ENCODE measurements at regions not wholly inside any gene's neighbourhood (a gene's known extent, or its start where the extent isn't known, plus 50 kb on each side); places are given as distances from the start of the nearest gene placed in this dataset.
"Not testable (repeated sequence)": the region's sequence is repeated elsewhere in the genome, so short reads cannot be mapped to it uniquely, and the experiment has no call there.

DNA sequence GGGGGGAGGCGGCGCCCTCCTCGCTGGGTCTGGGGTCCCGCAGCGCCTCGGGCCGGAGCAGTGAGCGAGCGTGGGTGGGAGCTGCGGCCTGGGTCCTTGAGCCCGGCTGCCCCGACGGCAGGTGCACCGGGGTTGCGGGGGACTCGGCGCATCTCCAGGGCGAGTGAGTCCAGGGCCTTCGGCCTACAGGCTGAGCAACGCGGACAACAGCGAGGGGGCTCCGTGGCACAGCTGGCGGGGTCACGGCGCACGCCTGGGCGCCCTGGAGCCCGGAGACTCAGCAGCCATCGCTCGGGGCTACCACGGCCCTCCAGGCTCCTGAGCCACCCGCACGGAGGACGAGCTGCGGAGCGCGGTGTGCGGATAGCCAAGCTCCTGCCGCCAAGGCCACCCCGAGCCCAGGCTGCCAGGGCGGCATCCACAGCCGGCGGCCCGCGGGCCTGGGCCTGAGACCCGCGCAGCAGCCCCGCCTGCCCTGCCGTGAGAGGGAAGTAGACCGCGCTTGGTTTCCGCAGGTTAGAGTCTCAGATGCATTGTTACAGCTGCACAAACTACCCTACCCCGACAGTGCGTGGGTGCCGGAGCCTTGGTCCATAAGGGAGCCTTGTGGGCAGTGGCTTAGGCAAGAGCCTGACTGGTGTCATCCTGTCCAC is 253.9 kb upstream of the SGCG start:
- Histone ChIP-seq H3K27me3 (ENCODE audit: insufficient read depth, low read length) (no peaks in the 10 kb centered on the region), H2AFZ (ENCODE audit: low read depth, low read length) (no peak overlapping the region), H3K4me1 (ENCODE audit: insufficient read depth, low read length) (no peaks in the 10 kb centered on the region), H3K4me3 (ENCODE audit: low read length) (no peak overlapping the region), H3K36me3 (ENCODE audit: insufficient read depth, low read length) (no peaks in the 10 kb centered on the region), H3K9me3 (ENCODE audit: low read length) (peaks cover 2% of the 10 kb centered on the region)

DNA sequence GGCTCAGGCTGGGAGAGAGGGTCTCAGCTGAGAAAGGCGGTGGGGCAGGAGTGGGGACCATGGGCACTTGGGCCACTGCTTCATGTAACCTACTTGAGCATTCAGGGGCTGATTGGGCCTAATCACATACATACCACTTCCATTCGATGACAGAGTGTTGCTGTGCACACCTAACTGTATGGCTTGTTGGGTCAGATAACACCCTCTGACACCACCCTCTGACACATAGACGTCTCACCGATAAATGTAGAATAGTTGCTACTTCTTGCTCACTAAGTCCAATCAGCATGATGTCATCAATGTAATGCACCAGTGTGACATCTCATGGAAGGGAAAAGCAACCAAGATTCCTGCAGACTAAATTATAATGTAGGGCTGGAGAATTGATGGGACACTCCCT is 252.9 kb upstream of the SGCG start:
- not testable (repeated sequence) for H3K4me3 ChIP-seq (ENCODE audit: low read length); H3K27me3 ChIP-seq (ENCODE audit: insufficient read depth, low read length); H3K4me1 ChIP-seq (ENCODE audit: insufficient read depth, low read length)

DNA sequence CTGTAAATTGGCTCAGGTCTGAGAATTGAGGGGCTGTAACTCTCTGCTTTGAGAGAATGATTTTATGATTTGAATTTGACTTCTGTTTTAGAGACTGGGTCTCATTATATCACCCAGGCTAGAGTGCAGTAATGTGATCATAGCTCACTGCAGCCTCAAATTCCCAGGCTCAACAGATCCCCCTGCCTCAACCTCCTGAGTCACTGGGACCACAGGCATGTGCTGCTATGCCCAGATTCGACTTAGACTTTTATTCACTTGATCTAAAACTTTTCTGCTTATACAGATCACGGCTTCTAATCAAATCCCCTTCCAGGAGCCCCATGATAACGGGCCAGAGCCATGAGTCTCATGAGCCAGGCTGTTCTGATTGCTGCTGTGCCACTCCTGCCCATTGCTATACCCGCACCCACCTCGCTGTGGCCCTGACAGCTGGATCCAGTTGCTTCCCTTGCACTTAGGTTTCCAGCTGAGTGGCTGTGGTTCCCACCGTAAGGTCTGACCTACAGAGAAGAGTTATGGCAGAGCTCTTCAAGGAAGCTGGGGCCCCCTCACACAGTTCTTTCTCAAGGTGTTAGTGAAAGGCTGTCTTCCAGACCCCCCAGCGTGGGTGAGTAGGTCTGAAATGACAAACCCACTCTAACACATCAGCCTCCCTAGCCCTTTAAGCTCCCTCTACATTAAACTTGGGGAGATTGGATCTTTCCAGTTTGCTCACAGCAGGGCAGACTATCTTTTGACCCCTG is 251.2 kb upstream of the SGCG start:
- Histone ChIP-seq H3K4me1 (ENCODE audit: insufficient read depth, low read length) (no peaks in the 10 kb centered on the region), H3K9me3 (ENCODE audit: low read length) (peaks cover 5% of the 10 kb centered on the region), H3K27me3 (ENCODE audit: insufficient read depth, low read length) (no peaks in the 10 kb centered on the region), H3K4me3 (ENCODE audit: low read length) (no peak overlapping the region), H2AFZ (ENCODE audit: low read depth, low read length) (no peak overlapping the region), H3K36me3 (ENCODE audit: insufficient read depth, low read length) (no peaks in the 10 kb centered on the region)

More for the DNA sequence above, 252.9 kb upstream of the SGCG start:
- not testable (repeated sequence) for H3K9me3 ChIP-seq (ENCODE audit: low read length); H2AFZ ChIP-seq (ENCODE audit: low read depth, low read length); H3K36me3 ChIP-seq (ENCODE audit: insufficient read depth, low read length)

DNA sequence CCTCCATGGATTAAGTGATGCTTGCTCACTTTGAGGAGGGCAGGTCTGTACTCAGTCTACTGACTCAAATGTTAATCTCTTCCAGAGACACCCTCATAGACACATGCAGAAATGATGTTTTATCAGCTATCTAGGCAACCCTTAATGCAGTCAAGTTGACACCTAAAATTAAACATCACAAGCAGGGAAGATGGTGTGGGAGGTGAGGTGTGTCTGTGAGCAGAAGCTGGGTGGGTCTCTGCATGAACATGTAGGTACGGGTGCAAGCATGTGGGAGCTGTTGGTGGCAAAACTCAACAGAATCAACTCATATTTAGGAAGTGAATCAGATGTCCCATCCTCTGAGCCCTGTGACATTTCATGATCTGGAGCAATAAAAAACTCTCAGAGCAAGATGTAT is 249.2 kb upstream of the SGCG start:
- H3K4me3 ChIP-seq (ENCODE audit: low read length) = no peak overlapping the region
- H2AFZ ChIP-seq (ENCODE audit: low read depth, low read length) = no peak overlapping the region
- no peaks in the 10 kb centered on the region for H3K27me3 ChIP-seq (ENCODE audit: insufficient read depth, low read length)
- no peaks in the 10 kb centered on the region for H3K36me3 ChIP-seq (ENCODE audit: insufficient read depth, low read length)
- no peaks in the 10 kb centered on the region for H3K4me1 ChIP-seq (ENCODE audit: insufficient read depth, low read length)
- H3K9me3 ChIP-seq (ENCODE audit: low read length) = peaks cover 3% of the 10 kb centered on the region

DNA sequence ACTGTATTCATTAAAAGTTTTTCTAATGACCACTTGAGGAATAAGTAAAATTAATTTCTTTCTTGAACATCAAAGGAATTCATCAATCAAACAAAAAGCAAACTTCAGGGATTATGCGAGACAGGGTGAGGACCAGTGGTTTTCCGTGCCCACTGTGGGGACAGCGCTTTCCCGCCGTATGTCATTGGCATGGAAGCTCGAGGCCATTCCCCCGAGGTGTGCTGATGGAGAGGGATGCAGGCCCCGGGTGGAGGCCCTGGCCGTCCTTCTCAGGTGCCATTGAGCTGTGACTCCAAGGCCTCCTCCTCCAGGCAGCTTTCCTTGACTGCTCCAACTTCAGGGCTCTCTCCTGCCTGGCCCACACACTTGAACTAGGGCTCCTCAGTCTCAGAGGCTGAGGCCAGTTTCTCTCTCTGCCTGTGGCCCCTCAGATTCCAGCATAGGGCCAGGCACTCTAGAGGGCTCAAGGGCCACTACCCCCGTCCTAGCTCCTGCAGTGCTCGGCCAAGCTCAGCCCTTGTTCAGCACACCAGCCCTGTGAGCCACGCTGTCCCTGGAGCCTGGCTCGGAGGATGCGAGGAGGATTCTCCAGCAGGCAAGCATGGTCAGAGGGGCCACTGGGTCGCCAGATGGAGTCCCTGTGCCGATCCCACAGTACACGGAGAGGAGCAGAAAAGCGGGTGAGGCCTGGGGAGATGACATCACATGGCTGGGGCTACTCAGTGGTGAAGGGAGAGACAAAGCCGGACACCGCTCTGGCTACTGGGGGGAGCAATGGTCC is 248.0 kb upstream of the SGCG start:
- not testable (repeated sequence) for H2AFZ ChIP-seq (ENCODE audit: low read depth, low read length); H3K4me3 ChIP-seq (ENCODE audit: low read length); H3K36me3 ChIP-seq (ENCODE audit: insufficient read depth, low read length); H3K27me3 ChIP-seq (ENCODE audit: insufficient read depth, low read length); H3K9me3 ChIP-seq (ENCODE audit: low read length); H3K4me1 ChIP-seq (ENCODE audit: insufficient read depth, low read length)

DNA sequence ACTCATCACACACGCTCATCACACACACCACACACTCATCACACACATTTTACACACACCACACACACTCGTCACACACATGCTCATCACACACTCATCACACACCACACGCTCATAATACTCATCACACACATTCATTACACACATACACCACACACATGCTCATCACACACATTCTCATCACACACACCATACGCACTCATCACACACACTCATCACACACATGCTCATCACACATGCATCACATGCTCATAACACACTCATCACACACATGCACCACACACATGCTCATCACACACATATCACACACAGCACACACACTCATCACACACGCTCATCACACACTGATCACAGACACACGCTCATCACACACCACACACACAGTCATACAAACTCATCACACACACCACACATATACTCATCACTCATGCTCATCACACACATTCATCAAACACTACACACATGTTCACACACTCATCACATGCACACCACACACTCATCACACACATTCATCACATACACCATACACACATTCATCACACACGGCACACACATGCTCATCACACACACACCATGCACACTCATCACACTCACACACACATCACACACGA is 247.1 kb upstream of the SGCG start:
- no peaks in the 10 kb centered on the region for H3K4me1 ChIP-seq (ENCODE audit: insufficient read depth, low read length)
- peaks cover 3% of the 10 kb centered on the region for H3K9me3 ChIP-seq (ENCODE audit: low read length)
- H3K4me3 ChIP-seq (ENCODE audit: low read length) = no peak overlapping the region

DNA sequence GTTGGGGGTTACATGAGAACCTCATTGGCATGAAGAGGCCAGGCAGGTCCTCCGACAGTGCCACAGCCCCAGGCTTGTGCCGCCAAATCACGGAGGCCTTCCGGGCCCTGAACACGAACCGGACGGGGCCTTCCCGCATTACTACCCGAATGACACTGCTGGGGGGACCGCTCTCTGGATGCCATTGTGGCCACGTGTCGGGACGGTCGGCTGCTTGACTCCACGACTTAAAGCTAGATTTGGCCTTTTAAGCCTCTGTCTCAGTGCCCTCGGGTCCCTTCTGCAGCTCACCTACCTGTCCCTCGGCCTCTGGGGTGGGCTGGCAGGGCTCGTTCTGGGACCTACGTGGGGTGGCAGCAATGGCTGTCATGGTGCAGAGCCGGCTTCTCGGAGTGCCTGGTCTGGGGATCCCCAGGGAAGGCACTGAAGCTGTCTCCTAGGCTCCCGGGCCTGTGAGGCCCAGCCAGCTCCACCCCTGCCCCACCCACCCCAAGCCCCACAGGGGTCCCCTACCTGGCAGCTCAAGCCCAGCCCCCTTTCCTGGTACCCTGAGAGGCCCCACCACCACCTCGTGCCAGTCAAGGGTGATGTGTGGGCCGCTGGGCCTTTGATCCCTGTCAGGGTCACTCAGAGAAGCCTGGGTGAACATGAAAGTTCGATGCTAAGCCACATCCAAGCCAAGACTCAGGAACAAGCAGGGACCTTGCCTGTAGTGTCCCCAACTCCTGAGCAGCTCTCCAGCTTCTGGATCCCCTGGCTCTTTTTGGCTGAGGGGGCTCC is 245.8 kb upstream of the SGCG start:
- peaks cover 3% of the 10 kb centered on the region for H3K9me3 ChIP-seq (ENCODE audit: low read length)
- no peak overlapping the region for H3K4me3 ChIP-seq (ENCODE audit: low read length)
- no peaks in the 10 kb centered on the region for H3K27me3 ChIP-seq (ENCODE audit: insufficient read depth, low read length)
- H3K36me3 ChIP-seq (ENCODE audit: insufficient read depth, low read length) = no peaks in the 10 kb centered on the region
- no peak overlapping the region for H2AFZ ChIP-seq (ENCODE audit: low read depth, low read length)
- H3K4me1 ChIP-seq (ENCODE audit: insufficient read depth, low read length) = no peaks in the 10 kb centered on the region

More for the DNA sequence above, 247.1 kb upstream of the SGCG start:
- H3K36me3 ChIP-seq (ENCODE audit: insufficient read depth, low read length) = no peaks in the 10 kb centered on the region
- no peak overlapping the region for H2AFZ ChIP-seq (ENCODE audit: low read depth, low read length)
- no peaks in the 10 kb centered on the region for H3K27me3 ChIP-seq (ENCODE audit: insufficient read depth, low read length)

DNA sequence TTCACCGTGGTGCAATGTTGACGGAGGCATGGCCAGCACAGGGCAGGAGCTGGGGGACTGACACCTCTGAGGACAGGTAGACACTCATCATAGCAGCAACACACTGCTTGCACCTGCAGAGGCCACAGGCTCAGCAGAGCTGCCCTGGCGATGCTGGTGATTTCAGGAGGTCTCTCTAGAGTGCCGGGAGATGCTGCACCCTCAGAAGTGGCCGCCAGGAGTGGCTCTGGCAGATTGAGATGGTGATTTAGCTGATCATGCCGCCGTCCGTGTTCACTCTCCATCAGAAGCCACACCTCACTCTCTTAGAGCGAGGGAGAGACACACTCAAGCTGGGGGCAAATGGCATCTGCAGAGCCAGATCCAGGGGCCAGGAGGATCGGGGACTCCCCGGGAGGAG is 244.6 kb upstream of the SGCG start:
- Histone ChIP-seq H3K9me3 (ENCODE audit: low read length) (peaks cover 3% of the 10 kb centered on the region), H3K4me3 (ENCODE audit: low read length) (no peak overlapping the region), H3K4me1 (ENCODE audit: insufficient read depth, low read length) (no peaks in the 10 kb centered on the region), H2AFZ (ENCODE audit: low read depth, low read length) (no peak overlapping the region), H3K27me3 (ENCODE audit: insufficient read depth, low read length) (no peaks in the 10 kb centered on the region), H3K36me3 (ENCODE audit: insufficient read depth, low read length) (no peaks in the 10 kb centered on the region)

DNA sequence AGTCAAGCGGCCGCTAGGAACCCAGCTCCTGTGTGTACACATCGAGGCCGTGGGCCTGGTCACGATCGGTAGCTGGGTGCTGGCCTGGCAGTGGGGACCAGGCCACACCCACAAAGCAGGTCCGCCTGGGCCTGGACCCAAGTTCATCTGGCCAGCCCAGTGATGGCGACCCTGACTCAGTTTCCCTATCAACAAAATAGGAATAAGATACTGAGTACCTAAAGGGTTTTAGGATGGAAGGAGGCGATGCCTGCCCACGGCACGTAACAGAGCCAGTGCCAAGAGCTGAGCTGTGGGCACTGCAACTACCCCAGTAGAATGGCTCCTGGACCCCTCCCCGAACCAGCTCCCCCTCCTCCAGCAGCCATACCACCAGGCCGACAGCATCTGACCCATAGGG is 243.5 kb upstream of the SGCG start:
- no peak overlapping the region for H3K4me3 ChIP-seq (ENCODE audit: low read length)
- no peaks in the 10 kb centered on the region for H3K36me3 ChIP-seq (ENCODE audit: insufficient read depth, low read length)
- no peak overlapping the region for H2AFZ ChIP-seq (ENCODE audit: low read depth, low read length)
- H3K9me3 ChIP-seq (ENCODE audit: low read length) = peaks cover 3% of the 10 kb centered on the region
- no peaks in the 10 kb centered on the region for H3K4me1 ChIP-seq (ENCODE audit: insufficient read depth, low read length)
- no peaks in the 10 kb centered on the region for H3K27me3 ChIP-seq (ENCODE audit: insufficient read depth, low read length)

DNA sequence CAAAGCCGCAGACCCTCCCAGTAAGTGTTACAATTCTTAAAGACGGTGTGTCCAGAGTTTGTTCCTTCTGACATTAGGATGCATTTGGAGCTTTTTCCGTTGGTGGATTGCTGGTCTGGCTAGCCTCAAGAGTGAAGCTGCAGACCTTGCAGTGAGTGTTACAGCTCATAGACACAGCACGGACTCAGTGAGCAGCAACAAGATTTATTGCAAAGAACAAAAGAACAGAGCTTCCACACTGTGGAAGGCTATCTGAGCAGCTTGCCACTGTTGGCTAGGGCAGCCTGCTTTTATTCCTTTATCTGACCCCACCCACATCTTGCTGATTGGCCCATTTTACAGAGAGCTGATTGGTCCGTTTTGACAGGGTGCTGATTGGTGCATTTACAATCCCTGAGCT is 242.8 kb upstream of the SGCG start:
- Histone ChIP-seq H3K4me3 (ENCODE audit: low read length) (no peak overlapping the region), H3K36me3 (ENCODE audit: insufficient read depth, low read length) (no peaks in the 10 kb centered on the region), H2AFZ (ENCODE audit: low read depth, low read length) (no peak overlapping the region), H3K9me3 (ENCODE audit: low read length) (peaks cover 3% of the 10 kb centered on the region), H3K4me1 (ENCODE audit: insufficient read depth, low read length) (no peaks in the 10 kb centered on the region), H3K27me3 (ENCODE audit: insufficient read depth, low read length) (no peaks in the 10 kb centered on the region)

DNA sequence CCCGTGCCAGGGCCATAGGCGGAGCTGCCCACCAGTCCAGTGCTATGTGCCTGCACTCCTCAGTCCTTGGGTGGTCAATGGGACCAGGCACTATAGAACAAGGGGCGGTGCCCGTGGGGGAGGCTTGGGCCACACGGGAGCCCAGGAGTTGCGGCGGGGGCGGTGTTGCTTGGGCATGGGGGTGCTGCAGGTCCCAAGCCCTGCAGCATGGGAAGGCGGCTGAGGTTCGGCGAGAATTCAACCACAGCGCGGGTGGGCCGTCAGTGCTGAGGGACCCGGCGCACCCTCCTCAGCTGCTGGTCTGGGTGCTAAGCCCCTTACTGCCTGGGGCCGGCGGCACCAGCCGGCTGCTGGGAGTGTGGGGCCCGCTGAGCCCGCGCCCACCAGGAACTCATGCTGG is 242.2 kb upstream of the SGCG start:
- Histone ChIP-seq H3K4me1 (ENCODE audit: insufficient read depth, low read length) (no peaks in the 10 kb centered on the region), H3K27me3 (ENCODE audit: insufficient read depth, low read length) (no peaks in the 10 kb centered on the region), H2AFZ (ENCODE audit: low read depth, low read length) (no peak overlapping the region), H3K9me3 (ENCODE audit: low read length) (peaks cover 2% of the 10 kb centered on the region), H3K36me3 (ENCODE audit: insufficient read depth, low read length) (no peaks in the 10 kb centered on the region), H3K4me3 (ENCODE audit: low read length) (no peak overlapping the region)

DNA sequence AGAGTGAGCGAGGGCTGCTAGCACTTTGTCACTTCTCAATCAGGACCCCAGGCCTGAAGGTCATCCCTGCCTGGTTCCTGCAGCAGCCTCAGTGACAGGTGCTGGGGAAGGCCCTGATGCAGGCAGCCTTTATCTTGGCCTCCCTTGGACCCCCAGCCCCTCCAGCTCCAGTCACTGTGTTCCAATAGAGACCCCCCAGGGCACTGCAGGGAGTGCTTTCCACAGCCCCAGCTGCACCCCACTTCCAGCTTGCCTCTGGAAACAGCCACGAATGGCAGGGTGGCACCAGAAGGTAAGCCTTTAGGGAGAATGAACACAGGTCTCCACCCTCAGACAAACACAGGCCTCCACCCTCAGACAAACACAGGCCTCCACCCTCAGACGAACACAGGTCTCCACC is 241.6 kb upstream of the SGCG start:
- H3K4me3 ChIP-seq (ENCODE audit: low read length) = no peak overlapping the region
- H3K36me3 ChIP-seq (ENCODE audit: insufficient read depth, low read length) = no peaks in the 10 kb centered on the region
- no peaks in the 10 kb centered on the region for H3K27me3 ChIP-seq (ENCODE audit: insufficient read depth, low read length)
- H2AFZ ChIP-seq (ENCODE audit: low read depth, low read length) = no peak overlapping the region
- no peaks in the 10 kb centered on the region for H3K4me1 ChIP-seq (ENCODE audit: insufficient read depth, low read length)
- H3K9me3 ChIP-seq (ENCODE audit: low read length) = no peaks in the 10 kb centered on the region

Data from neuron (in vitro differentiated cells).